Breast epithelium (tissue), 4 donors: ENCODE measurements at regions not wholly inside any gene's neighbourhood (a gene's known extent, or its start where the extent isn't known, plus 50 kb on each side); places are given as distances from the start of the nearest gene placed in this dataset.

Source experiments
- DNase-seq, 2 donors: peaks; one replicate each; pipeline ENCODE4 v3.0.0-alpha.2; 2019; ENCODE audit warnings: low spot score in 2 of 2
- H3K27ac ChIP-seq, 2 donors: fragments of 200-600 bp; sonication (generic) in 1 of 2; one replicate each; pipeline ENCODE4 v1.5.1; 2016 to 2019; ENCODE audit warnings: mild to moderate bottlenecking in 1 of 2
- H3K27me3 ChIP-seq, 2 donors: fragments of 200-600 bp; sonication (generic) in 1 of 2; one replicate each; pipeline versions ENCODE4 v1.5.1 to v1.6.0; 2017 to 2019; ENCODE audit warnings: control low read depth in 1 of 2, mild to moderate bottlenecking in 1 of 2
- H3K36me3 ChIP-seq: fragments of 200-600 bp; one replicate; pipeline ENCODE4 v1.5.1; 2019
- H3K4me1 ChIP-seq, 2 donors: fragments of 200-600 bp; sonication (generic); one replicate each; pipeline ENCODE4 v1.5.1; 2016 to 2019; ENCODE audit warnings: control low read depth in 1 of 2
- H3K4me3 ChIP-seq, 3 donors: fragments of 200-600 bp; sonication (generic); 1 replicate in 2 of 3; 2 replicates in 1 of 3; pipeline ENCODE4 v1.5.1; 2016 to 2019; ENCODE audit warnings: mild to moderate bottlenecking in 3 of 3, moderate library complexity in 2 of 3
- H3K9me3 ChIP-seq, 2 donors: fragments of 200-600 bp; sonication (generic) in 1 of 2; one replicate each; pipeline ENCODE4 v1.5.1; 2016 to 2019; ENCODE audit warnings: control low read depth in 1 of 2
- CTCF ChIP-seq, 3 donors: fragments of 450-650 bp; IDR thresholded peaks; one replicate each; pipeline ENCODE4 v1.5.1; 2016 to 2017; ENCODE audit warnings: antibody characterized with exemption in 3 of 3, mild to moderate bottlenecking in 3 of 3, moderate library complexity in 3 of 3
- POLR2A ChIP-seq: fragments of 450-650 bp; IDR thresholded peaks from one replicate; pipeline ENCODE4 v1.6.1; 2016; ENCODE audit warnings: antibody characterized with exemption, mild to moderate bottlenecking, moderate library complexity
- POLR2AphosphoS5 ChIP-seq, 3 donors: sonication (generic); formaldehyde crosslinking; IDR thresholded peaks; one replicate each; pipeline ENCODE4 v1.6.1; 2017; ENCODE audit warnings: antibody characterized with exemption in 3 of 3
- intact Hi-C: fragments of 100-400 bp; cut with DNase I; formaldehyde crosslinking; loops from one replicate; pipeline ENCODE4 v1.15.1; 2023; ENCODE audit warnings: low total_unique reads

- Histone ChIP-seq H3K36me3 (no peaks in the 10 kb centered on the region), H3K4me3 (no peak overlapping the region), H3K27me3 (no peaks in the 10 kb centered on the region), H3K27ac (no peak overlapping the region), H3K4me1 (no peaks in the 10 kb centered on the region), H3K9me3 (no peaks in the 10 kb centered on the region)
- TF ChIP-seq POLR2A: no peak
- TF ChIP-seq CTCF (IDR thresholded peaks at IDR 0.05): no peak
- no peak for TF ChIP-seq POLR2AphosphoS5 (IDR thresholded peaks at IDR 0.05)
- intact Hi-C loops: no loop called here
- no peak for DNase-seq
These were observed 102.4 kb upstream of the HAND1 start for GRCh38 chr5:154580422-154580821.

GRCh38 chr5:154577416-154577815 lies 99.4 kb upstream of the HAND1 start:
- no peaks in the 10 kb centered on the region for H3K27me3 ChIP-seq
- no peak for DNase-seq
- no peak overlapping the region for H3K4me3 ChIP-seq
- intact Hi-C loops: no loop called here
- H3K9me3 ChIP-seq: no peaks in the 10 kb centered on the region
- H3K27ac ChIP-seq: no peak overlapping the region
- no peaks in the 10 kb centered on the region for H3K36me3 ChIP-seq
- TF ChIP-seq POLR2AphosphoS5 (IDR thresholded peaks at IDR 0.05) (no peak), POLR2A (no peak), CTCF (IDR thresholded peaks at IDR 0.05) (no peak)
- H3K4me1 ChIP-seq: no peaks in the 10 kb centered on the region

- H3K27ac ChIP-seq: no peak overlapping the region
- H3K4me3 ChIP-seq: no peak overlapping the region
- no peaks in the 10 kb centered on the region for H3K27me3 ChIP-seq
- TF ChIP-seq CTCF (IDR thresholded peaks at IDR 0.05) (no peak), POLR2A (no peak), POLR2AphosphoS5 (IDR thresholded peaks at IDR 0.05) (no peak)
- no peak for DNase-seq
- H3K36me3 ChIP-seq: no peaks in the 10 kb centered on the region
- H3K4me1 ChIP-seq: no peaks in the 10 kb centered on the region
- H3K9me3 ChIP-seq: no peaks in the 10 kb centered on the region
- intact Hi-C loops: no loop called here
These were observed 98.4 kb upstream of the HAND1 start for GRCh38 chr5:154576429-154576806.

GRCh38 chr5:154575546-154576428 lies 97.8 kb upstream of the HAND1 start:
- Histone ChIP-seq H3K27me3 (no peaks in the 10 kb centered on the region), H3K9me3 (no peaks in the 10 kb centered on the region), H3K4me1 (no peaks in the 10 kb centered on the region), H3K36me3 (no peaks in the 10 kb centered on the region), H3K4me3 (no peak overlapping the region), H3K27ac (no peak overlapping the region)
- no peak for DNase-seq
- no peak for TF ChIP-seq CTCF (IDR thresholded peaks at IDR 0.05)
- intact Hi-C loops: no loop called here

GRCh38 chr5:154573011-154573410 lies 95.0 kb upstream of the HAND1 start:
- DNase-seq: no peak
- TF ChIP-seq POLR2AphosphoS5 (IDR thresholded peaks at IDR 0.05) (no peak), CTCF (IDR thresholded peaks at IDR 0.05) (no peak), POLR2A (no peak)
- Histone ChIP-seq H3K4me1 (no peaks in the 10 kb centered on the region), H3K4me3 (no peak overlapping the region), H3K36me3 (no peaks in the 10 kb centered on the region), H3K27me3 (no peaks in the 10 kb centered on the region), H3K27ac (no peak overlapping the region), H3K9me3 (no peaks in the 10 kb centered on the region)
- intact Hi-C loops: no loop called here
